GM12873 (cell line): ENCODE measurements at regions not wholly inside any gene's neighbourhood (a gene's known extent, or its start where the extent isn't known, plus 50 kb on each side); places are given as distances from the start of the nearest gene placed in this dataset.

Source experiments
- TF ChIP-seq, protein P1 (sequence below): IDR thresholded peaks from 2 replicates; pipeline ENCODE4 v1.5.1; 2012; ENCODE audit warnings: low read depth, mild to moderate bottlenecking, moderate library complexity, low read length, control low read depth; ENCODE audit not compliant: insufficient read depth; ENCODE audit errors: missing control alignments

DNA sequence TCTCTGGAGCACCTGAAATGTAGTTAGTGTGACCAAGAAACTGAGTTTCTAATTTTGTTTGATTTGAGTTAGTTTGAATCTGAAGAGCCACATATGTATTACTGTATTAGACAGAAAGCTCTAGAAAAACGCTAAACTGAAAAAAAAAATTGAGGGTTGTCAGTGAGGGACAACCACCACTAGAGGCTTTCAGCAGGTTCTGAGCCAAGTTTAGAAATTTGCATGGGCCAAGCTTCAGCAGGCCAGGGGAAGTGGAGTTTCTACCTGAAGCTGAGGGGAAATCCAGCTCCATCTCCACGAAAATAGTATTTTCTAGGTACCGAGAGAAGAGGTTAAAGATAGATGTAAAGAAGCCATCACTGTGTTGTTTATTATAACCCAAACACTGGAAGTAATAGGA is 77.9 kb upstream of the PLXNA4 start:
- TF ChIP-seq, protein P1, sequence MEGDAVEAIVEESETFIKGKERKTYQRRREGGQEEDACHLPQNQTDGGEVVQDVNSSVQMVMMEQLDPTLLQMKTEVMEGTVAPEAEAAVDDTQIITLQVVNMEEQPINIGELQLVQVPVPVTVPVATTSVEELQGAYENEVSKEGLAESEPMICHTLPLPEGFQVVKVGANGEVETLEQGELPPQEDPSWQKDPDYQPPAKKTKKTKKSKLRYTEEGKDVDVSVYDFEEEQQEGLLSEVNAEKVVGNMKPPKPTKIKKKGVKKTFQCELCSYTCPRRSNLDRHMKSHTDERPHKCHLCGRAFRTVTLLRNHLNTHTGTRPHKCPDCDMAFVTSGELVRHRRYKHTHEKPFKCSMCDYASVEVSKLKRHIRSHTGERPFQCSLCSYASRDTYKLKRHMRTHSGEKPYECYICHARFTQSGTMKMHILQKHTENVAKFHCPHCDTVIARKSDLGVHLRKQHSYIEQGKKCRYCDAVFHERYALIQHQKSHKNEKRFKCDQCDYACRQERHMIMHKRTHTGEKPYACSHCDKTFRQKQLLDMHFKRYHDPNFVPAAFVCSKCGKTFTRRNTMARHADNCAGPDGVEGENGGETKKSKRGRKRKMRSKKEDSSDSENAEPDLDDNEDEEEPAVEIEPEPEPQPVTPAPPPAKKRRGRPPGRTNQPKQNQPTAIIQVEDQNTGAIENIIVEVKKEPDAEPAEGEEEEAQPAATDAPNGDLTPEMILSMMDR = peak; percentile 68

DNA sequence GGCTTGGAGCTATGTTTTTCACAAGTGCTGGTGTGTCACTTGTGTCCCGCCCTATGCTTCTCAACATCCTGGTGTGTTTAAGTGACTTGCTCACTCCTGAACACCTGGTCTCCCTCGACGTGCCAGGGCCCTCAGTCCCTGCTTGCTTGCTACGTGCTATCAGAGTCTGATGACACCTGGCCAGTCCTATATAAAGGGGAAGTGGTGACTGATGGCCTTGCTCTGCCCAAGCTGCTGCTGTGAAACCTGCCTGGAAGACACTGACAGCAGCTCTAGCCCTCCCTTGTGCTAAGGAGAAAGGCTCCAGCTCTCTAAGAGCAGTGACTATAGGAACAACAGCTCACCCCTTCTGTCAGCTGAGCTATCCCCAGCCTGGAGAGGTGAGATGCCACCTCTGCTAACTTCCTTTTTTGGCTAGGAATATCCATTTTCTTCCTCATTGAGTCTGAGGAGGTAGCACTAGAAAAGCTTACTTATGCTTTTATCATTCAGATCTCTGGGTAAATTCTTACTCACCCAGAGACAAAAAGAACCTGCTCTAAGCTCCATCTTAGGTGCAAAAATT is 77.2 kb upstream of the PLXNA4 start:
- TF ChIP-seq, protein P1 = no peak

DNA sequence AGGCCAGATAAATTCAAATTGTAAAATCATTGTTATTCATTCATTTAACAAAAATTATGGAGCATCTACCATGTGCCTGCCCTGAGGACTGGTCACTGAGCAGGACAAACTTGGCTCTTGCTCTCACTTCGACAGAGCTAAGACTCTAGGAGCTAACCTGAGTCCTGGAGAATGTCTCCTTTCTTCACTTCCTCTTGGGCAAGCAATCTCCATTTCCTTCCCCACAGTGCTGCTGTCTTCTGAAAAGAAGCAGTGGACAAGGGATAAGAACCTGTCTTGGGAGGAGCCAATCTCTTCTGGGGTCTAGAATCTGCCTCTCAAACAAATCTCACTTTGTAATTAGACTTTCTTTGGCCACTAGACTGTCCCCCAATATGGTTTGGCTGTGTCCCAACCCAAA is 76.2 kb upstream of the PLXNA4 start:
- TF ChIP-seq, protein P1 = no peak

DNA sequence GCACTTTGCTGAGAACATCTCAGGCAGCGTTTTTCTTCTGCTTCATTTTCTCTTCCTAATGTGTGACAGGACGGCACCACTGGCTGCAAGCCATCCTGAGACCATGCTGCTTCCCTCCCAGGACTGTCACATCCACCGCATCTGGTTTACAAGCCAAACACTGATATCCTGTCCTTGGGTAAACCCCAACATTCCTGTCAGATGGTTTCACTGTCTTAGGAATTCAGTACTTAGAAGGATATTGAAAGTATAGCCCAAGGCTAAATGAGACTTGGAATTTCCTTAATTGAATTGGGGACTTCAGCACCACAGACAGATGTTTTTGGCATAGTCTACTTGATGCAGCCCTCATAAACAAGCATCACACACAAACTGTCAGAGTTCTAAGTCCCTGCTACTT is 74.2 kb upstream of the PLXNA4 start:
- TF ChIP-seq, protein P1 = no peak

DNA sequence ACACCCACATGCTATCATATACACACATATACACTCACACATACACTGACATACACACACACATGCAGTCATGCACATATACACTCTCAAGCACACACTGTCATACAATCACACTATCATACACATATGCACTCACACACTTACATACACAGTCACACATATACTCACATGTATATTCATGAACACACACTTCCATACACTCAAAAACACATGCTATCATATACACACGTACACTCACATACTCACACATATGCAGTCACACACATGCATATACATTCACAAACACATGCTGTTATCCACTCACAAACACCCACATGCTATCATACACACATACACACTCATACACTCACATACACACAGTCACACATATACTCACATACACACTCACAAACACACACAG is 71.0 kb upstream of the PLXNA4 start:
- TF ChIP-seq, protein P1 = no peak

DNA sequence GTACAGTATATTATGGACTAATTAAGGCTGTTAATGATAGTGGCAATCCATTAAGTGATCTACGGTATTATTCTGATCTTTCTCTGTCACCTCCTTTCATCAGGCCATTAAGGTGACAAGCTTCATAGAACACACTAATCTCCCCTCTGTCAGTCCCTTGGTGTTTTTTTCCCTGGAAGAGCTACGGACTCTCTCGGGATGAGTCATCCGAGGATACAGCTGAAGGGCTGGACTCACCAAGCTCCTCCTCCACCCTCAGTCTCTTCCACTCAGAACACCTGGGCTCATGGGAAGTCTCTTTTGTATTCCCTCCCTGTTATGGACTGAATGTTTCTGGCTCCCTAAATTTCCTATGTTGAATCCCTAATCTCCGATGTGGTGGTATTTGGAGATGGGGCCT is 69.8 kb upstream of the PLXNA4 start:
- TF ChIP-seq, protein P1 = no peak

DNA sequence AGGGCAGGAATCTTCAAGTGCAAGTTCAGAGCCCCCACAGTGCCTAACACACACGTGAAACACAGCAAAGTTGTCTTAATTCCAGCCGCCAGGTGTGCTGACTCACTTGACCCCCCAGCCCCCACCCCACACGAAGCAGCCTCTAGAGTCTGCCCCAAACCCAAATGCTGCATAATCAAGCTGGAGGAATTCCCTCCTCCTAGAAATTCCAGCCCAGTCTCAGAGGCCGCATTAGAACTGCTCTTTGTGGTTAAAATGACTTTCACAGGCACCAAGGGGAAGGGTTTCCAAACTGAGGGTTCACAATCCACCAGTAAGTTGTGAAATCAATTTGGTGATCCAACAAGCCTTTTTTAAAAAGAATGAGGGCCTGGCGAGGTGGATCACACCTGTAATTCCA is 67.0 kb upstream of the PLXNA4 start:
- TF ChIP-seq, protein P1 = no peak
